Fibroblast of skin of back (primary cell): ENCODE measurements at regions not wholly inside any gene's neighbourhood (a gene's known extent, or its start where the extent isn't known, plus 50 kb on each side); places are given as distances from the start of the nearest gene placed in this dataset.
"Not testable (repeated sequence)": the region's sequence is repeated elsewhere in the genome, so short reads cannot be mapped to it uniquely, and the experiment has no call there.

Experiments used
- DNase-seq: peaks from one replicate; pipeline ENCODE4 v3.0.0-alpha.2; 2013

DNA sequence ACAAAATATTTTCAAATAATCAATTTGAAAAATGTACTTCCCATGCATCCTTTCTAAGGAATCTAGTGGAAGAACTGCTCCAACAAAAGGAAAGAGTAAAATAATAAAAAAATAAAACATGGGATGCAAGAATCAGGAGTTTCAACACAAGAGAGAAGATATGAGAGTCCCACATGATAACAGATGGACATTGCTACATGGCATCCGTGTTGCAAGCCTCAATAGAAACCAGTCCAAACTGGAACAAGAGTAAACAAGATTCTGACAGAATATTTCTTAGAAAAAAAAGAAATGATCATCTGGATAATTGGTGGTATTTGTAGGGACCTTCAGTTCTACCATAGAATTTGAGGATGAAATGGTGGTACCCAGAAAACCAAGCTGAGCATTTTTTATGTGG is 186.8 kb downstream of the FRK start:
- DNase-seq, result no peak

DNA sequence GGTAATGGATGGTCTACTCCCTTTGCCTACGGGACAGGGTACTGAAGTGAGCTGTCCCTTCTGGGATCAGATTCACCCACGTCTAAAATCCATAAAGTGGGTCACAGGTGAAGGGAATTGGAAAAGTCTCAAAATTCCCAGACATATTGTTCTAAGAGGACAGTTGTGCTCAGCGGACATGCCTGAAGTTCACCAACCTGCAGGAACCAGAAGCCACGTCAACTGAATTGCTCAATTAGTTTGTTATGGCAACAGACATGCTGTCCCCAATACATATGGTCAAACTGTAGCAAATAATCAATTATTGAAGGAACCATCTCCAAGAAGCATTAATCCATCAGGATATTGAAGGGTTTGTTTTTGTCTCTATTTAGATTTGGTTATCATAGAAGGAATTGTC is 190.2 kb downstream of the FRK start:
- DNase-seq, result no peak

DNA sequence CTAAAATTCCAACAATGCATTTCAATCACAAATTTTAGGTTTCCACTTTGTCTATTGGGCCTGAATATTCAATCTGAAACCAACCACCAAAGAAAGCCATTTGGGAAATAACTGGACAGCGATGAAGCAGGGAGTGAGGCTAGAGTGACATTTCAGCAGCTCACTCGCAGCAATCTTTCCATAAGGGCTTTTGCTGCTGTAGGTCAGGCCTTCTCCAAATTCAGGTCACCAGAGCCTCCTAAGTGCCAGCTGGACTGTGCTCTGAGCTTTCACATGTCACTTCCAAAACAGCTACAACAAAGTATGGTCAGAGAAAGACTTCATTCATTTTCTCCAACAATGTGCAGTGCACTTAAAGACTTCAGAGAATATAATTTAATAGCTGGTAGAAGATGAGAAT is 194.8 kb downstream of the FRK start:
- no peak for DNase-seq

DNA sequence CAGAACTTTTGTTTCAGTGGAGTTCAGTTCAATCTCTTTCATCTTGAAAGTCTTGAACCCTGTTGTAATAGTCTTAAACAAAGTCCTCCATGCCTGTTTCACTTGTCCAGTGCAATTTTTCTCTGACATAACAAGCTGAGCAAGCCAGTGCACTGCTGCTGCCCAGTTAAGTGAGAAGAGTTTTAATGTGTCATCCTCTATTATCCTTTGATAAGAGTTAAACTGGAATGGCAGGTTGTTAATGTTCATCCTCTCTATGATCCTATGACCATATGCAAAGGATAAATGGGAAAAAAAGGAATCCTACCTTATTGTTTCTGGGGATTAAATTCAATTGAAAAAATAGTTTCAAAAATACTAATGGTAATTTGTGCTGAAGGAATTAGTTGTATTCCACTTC is 197.5 kb downstream of the FRK start:
- no peak for DNase-seq

DNA sequence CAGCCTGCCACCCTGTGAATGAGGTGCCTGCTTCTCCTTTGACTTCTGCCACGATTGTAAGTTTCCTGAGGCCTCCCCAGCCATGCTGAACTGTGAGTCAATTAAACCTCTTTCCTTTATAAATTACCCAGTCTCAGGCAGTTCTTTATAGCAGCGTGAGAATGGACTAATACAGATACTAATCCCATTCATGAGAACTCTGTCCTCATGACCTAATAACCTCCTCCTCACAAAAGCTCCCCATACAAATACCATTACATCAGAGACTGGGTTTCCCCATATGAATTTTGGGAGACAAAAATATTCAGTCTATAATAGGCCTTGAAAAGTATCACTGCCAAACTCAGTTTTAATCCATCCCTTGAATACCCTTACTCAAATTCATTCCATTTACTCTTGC is 199.0 kb downstream of the FRK start:
- DNase-seq, result not testable (repeated sequence)

DNA sequence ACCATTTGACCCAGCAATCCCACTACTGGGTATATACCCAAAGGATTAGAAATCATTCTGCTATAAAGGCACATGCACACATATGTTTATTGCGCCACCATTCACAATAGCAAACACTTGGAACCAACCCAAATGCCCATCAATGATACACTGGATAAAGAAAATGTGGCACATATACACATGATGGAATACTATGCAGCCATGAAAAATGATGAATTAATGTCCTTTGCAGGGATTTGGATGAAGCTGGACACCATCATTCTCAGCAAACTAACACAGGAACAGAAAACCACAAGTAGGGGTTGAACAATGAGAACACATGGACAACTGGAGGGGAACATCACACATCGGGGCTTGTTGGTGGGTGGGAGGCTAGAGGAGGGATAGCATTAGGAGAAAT is 201.1 kb downstream of the FRK start:
- not testable (repeated sequence) for DNase-seq

DNA sequence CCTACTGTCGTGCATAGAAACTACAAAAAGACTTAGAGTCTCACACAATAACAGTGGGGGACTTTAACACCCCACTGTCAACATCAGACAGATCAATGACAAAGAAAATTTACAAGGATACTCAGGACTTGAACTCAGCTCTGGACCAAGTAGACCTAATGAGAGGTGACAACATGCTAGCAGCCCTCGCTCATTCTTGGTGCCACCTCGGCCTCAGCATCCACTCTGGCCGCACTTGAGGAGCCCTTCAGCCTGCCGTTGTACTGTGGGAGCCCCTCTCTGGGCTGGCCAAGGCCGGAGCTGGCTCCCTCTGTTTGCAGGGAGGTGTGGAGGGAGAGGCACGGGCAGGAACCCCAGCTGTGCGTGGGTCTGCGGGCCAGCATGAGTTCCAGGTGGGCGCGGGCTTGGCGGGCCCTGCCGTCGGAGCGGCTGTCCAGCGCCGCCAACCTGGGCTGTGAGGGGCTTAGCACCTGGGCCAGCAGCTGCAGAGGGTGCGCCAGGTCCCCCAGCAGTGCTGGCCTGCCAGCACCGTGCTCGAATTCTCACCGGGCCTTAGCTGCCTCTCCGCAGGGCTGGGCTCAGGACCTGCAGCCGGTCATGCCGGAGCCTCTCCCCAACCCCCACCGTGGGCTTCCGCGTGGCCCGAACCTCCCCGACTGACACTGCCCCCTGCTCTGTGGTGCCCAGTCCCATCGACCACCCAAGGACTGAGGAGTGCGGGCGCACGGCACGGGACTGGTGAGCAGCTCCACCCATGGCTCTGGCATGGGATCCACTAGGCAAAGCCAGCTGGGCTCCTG is 205.6 kb downstream of the FRK start:
- no peak for DNase-seq

DNA sequence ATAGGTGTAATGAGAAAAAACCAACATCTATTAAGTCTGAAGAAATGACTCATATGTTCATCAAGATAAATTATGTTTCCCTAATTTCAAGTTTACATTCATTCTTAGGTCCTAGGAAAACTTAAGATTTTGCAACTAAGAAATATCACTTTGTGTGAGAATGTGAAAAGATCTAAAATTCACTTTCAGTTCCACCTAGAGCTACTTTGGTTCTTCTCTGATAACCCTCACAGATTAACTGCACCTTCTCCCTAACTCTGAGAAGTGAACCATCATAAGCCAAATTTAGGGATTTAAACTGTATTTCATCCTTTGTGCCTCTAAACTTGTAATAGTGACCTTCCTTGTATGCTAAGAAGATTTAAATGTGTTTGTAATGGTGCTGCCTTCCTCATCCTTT is 213.0 kb downstream of the FRK start:
- DNase-seq, result no peak

DNA sequence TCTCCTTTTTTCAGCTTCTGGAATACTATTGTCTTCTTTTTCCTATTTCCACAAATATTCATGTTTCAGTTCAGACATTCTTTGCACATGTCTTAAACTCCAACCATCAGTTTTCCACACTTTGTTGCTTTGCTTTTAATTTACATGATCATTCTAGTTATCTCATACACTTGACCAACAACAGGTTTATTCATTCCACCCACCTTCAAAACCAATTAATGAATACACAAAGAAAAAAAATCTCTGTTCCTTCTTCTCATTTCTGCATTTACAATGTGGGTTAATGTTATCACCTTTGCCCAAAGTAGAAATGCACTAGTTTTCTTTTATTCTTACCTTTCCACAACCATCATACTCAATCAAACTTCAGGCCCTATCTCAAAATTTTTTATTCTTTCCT is 216.7 kb downstream of the FRK start:
- DNase-seq, result no peak

DNA sequence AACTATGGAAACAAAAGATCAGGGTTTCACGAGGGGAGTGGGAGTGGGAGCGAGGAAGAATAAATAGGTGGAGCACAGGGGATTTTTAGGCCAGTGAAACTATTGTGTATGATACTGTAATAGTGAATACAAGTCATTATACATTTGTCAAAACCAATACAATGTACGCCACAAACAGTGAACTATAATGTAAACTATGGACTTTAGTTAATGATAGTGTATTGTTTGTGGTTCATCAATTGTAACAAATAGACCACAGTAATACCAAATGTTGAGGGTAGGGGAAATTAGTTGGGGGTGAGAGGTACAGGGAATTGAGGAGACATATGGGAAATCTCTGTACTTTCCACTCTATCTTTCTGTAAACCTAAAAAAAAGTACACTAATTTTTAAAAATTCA is 218.4 kb downstream of the FRK start:
- DNase-seq, result no peak

DNA sequence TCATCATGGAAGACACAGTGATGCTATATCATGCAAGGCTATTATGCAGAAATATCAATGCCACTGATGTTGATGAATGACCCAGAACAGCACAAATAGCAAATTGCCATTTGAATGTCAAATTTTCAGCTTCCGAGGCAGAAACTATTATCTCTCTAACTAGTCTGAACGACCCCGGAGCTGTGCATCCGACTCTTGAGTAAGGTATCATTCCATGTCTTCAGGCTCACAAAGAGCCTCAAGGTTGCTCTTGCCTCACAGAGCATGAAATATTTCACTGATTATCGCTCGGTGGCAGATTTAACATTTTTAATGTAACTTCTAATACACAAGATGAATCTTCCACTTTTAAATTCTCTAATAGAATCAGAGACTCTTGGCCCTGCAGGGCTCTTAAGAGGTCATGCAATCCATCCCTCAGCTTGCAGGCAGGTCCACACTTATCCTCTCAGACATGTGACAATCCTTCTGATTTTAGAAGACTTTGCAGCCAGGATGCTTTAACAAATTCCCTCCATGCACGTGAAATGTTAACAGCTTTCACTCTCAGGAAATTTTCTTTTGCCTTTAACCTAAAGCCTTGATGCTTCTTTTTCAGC is 221.0 kb downstream of the FRK start:
- no peak for DNase-seq

DNA sequence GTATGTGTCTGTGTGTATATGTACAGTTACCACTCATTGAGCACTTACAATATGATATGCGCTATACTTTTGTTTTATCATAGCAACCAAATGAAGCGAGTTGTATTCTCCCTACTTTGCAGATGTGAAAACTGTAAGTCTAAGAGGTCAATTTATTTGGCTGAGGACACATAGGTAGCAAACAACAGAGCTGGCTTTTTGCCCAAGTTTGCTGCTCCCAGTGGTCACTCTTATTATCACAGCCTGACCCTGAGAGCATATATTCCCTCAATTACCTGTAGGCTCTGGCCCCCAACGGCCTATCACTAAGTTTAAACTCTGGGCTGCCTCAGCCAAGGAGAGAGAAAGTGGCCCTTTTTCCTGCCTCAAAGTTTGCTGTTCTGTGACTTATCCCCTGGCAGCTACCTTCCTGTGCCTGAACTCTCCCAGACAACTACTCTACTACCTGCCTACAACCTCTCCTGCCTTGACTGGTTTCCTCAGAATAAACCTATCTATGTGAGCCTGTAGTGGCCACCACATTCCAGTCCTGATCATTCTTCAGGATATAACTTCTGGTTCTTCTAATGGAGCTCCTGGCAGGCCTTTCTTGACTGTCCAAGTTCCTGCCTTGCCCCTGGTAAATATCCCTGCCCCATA is 221.8 kb downstream of the FRK start:
- DNase-seq, result peak; percentile 19

DNA sequence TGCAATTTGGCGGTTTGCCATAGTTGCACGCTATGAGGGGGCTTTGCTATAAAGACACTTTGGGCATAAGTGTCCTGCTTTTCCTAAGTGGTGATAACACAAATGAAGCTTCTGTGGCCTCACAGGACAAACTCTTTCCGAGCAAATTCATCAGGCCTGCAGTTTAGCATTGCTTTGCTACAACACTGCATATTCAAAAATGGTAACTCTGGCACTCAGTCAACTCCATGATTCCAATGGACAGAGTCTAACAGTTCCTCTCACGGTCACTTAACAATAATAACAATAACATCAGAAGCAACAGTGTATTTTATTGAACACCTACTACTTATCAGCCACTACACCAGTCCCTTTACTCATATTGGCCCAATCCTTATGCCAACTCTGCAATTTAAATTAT is 222.5 kb downstream of the FRK start:
- no peak for DNase-seq

DNA sequence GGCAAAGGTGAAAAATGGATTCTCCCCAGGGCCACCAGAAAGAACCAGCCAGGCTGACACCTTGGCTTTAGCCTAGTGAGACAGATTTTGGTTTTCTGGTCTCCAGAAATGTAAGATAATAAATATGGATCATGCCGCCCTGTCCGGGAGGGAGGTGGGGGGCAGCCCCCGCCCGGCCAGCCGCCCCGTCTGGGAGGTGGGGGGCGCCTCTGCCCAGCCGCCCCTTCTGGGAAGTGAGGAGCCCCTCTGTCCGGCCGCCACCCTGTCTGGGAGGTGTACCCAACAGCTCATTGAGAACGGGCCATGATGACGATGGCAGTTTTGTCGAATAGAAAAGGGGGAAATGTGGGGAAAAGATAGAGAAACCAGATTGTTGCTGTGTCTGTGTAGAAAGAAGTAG is 224.3 kb downstream of the FRK start:
- DNase-seq, result not testable (repeated sequence)

DNA sequence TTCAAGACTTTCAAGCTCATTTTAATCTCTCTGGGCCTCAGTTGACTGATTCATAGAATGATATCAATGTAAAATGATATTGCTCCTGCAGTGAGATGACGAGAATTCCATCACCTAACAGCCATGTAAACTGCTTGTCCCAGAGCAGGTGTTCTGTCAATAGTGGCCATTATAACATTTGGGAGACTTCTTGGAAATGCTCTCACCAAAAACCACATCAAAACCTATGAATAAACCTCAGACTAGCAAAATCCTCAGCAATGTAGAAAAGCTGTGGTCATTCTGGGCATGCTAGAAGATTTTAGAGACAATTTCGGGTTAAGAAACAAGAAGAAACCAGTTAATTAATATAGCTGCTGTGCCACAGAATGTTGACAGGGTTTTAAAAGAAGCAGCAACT is 225.4 kb downstream of the FRK start:
- DNase-seq, result no peak

DNA sequence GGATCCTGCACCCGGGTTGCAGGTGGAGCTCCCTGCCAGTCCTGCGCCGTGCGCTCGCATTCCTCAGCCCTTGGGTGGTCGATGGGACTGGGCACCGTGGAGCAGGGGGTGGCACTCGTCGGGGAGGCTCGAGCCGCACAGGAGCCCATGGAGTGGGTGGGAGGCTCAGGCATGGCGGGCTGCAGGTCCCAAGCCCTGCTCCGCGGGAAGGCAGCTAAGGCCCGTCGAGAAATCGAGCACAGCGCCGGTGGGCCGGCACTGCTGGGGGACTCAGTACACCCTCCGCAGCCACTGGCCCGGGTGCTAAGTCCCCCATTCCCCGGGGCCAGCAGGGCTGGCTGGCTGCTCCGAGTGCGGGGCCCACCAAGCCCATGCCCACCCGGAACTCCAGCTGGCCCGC is 226.1 kb downstream of the FRK start:
- DNase-seq, result not testable (repeated sequence)

DNA sequence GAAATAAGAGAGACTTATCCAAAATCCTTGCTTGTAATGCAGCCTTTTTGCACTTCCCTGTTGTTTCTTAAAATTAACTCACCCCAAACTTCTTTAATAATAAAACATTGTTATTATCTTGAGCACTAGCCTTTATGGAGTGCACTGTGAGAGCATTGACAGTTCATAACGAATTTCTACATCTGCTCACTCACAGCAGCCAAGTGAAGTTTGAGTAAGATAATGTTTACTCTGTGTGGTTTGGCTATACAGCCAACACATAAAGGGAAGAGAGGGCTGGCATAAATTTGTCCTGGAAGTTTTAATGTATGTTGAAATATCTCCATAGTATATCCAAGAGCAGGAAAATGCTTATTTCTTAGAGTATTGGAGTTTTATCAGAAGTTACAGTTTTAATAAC is 227.9 kb downstream of the FRK start:
- DNase-seq, result no peak

DNA sequence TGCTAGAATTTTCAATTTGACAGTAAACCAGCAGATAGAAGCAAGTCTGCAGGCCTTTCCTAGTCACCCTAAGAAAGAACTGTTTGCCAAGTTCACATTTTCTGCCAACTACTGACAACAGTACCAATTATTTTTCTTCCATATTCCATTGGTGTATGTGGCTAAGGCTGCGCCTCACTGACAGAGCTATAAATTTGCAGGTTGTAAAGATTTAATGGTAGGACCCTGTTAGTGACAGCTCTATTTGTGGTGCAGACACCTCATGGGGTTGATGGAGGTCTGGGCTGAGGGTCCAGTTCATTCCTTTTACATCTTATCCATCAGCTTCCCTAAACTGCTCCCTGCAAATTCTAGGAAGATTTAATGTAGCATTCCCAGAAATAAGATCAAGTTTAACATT is 228.5 kb downstream of the FRK start:
- DNase-seq, result no peak

DNA sequence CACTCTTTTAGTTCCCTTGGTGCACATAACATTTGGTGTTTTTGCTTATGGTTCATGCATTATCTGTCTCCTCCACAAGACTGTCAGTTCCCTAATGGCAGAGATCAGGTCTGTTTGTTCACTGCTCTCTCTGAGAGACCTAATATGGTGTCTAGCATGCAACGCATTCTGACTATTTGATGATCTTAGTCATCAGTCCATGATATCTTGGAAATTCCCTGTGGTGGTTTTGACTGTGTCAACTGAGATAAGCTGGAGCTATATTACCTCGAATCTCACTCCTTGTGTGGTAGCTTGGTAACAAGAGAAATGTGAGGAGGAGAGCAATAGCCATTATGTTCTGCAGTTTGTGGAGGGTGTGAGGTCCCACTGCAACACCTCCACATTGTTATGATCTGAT is 229.8 kb downstream of the FRK start:
- DNase-seq, result peak; percentile 19

DNA sequence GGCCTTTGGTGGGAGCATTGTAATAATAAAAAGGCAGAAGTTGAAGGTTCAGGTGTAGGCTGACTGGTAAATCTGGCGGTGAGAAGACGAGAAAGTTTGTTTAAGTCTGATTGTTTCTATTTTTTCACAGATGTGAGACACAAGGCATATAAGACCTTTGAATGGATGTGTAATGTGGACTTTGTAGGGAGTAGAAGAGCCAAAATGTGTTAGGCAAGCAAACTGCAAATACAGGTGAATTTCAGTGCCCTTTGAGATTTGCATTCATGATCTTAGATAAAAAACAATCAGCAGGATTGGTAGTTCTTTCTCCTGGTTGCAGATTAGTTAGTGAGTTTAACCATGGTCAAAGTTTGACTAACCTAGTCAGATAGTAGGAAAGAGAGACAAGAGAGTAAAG is 238.9 kb downstream of the FRK start:
- no peak for DNase-seq

DNA sequence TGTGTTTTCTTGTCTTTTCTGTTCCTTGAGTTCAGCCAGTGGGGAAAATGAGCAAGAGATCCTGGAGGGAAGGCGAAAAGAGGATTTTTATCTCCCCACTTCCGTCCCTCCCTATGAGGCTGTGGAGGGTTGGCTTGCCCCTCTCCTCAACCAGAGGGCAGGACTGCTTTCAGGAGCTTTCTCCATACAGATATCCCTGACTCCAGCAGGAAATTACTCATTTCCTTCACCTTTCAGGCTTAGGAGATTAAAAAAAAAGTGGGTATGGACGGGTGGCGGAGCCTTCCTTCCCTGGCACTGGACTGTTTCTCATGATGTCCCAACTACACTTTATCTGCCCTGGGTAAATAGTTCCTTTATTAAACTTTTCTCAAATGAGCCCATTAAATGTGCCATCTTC is 241.2 kb downstream of the FRK start:
- no peak for DNase-seq

DNA sequence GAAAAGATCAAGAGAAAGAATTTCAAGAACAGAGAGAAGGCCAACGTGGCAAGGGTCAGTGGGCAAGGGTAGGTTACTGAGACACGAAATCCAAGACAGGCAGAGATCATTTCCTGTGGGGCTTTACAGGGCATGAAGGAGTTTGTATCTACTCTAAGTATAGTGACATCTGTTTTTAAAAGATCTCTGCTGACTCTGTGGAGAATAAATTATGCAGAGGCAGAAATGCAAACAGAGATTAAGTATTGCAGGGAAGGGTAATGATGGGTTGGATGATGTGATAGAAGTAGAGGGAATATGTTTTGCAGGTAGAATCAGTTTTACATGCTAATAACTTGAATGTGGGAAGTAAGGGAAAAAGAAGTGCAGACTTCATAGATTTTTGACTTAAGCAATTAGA is 243.5 kb downstream of the FRK start:
- DNase-seq, result no peak

DNA sequence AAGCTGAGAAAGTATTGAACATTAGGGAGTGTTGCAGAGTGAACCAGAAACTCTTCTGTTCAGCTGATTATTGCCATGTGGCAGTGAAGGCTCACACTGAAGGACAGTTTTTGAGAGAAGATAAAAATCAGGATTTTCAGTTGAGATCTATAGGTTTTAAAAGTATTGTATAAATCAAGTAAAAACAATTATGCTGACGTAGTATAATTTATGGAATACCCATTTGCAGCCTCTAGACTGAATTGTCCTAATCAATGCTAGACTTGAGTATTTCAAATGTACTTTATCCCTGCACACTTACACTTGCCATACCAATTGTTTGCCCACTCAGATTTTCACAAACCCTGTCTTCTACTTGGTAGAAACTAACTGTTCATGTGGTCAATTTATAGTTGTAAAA is 245.8 kb downstream of the FRK start:
- DNase-seq, result no peak

DNA sequence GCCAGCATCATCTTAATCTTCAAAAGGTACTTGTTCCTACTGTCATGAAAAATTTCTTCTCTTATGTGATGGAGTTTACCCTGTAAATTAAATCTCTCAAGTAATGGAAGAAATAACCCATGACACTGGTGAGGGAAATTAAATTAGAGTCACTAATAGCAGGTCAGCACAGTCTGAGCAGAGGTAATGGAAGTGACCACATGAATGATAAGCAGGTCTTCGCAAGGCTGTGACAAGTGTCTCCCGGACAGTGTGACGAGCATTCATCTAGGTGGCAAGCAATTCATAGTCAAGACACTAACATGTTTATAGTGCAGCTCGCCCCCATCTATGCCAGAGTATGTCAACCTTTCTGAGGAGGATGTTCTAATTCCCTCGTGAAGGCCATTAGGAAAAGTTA is 249.2 kb downstream of the FRK start:
- DNase-seq, result no peak
